Aorta (tissue), 5 donors: ENCODE measurements at regions not wholly inside any gene's neighbourhood (a gene's known extent, or its start where the extent isn't known, plus 50 kb on each side); places are given as distances from the start of the nearest gene placed in this dataset.
"Not testable (repeated sequence)": the region's sequence is repeated elsewhere in the genome, so short reads cannot be mapped to it uniquely, and the experiment has no call there.

Experiments
- ATAC-seq: fragments of 200-7000 bp; cut with Tn5 transposase; one replicate; pipeline ENCODE4 v1.9.1; 2022; ENCODE audit warnings: moderate library complexity; ENCODE audit not compliant: low FRiP score
- DNase-seq, 2 donors: peaks; one replicate each; pipeline ENCODE4 v3.0.0-alpha.2; 2020
- H3K27ac ChIP-seq, 2 donors: one replicate each; pipeline ENCODE4 v1.5.1; 2013; ENCODE audit warnings: low read length in 2 of 2, mild to moderate bottlenecking in 2 of 2, moderate library complexity in 2 of 2, control low read depth in 1 of 2, inconsistent platforms in 1 of 2, low read depth in 1 of 2
- H3K27me3 ChIP-seq, 2 donors: one replicate each; pipeline ENCODE4 v1.6.1; 2013; ENCODE audit warnings: control low read depth in 1 of 2, low read length in 1 of 2, mild to moderate bottlenecking in 1 of 2, moderate library complexity in 1 of 2; ENCODE audit not compliant: insufficient read depth in 2 of 2, control insufficient read depth in 1 of 2
- H3K36me3 ChIP-seq, 2 donors: one replicate each; pipeline ENCODE4 v1.6.1; 2013; ENCODE audit warnings: control low read depth in 1 of 2, low read length in 1 of 2, mild to moderate bottlenecking in 1 of 2; ENCODE audit not compliant: insufficient read depth in 2 of 2, control insufficient read depth in 1 of 2
- H3K4me1 ChIP-seq, 2 donors: one replicate each; pipeline ENCODE4 v1.6.1; 2013; ENCODE audit warnings: low read length in 2 of 2, control low read depth in 1 of 2, mild to moderate bottlenecking in 1 of 2, moderate library complexity in 1 of 2; ENCODE audit not compliant: insufficient read depth in 2 of 2, control insufficient read depth in 1 of 2
- H3K4me3 ChIP-seq, 2 donors: one replicate each; pipeline ENCODE4 v1.5.1; 2013; ENCODE audit warnings: low read length in 2 of 2, control low read depth in 1 of 2, mild to moderate bottlenecking in 1 of 2
- H3K9me3 ChIP-seq: one replicate; pipeline ENCODE4 v1.6.1; 2013; ENCODE audit warnings: mild to moderate bottlenecking, low read length; ENCODE audit not compliant: control insufficient read depth
- WGBS, 2 donors: extraction: QIAGEN DNeasy Blood & Tissue Kit; methylation state at CpG; one replicate each; pipeline ENCODE4 v1.1.7; 2013; 5-methylcytosine and 5-hydroxymethylcytosine counted together
- intact Hi-C, 2 donors: fragments of 100-400 bp; cut with DNase I; formaldehyde crosslinking; loops; one replicate each; pipeline versions ENCODE4 v1.14.2 to v1.15.0; 2022
- donor health status: healthy with polysubstance abuse.
- donor health status: Bipolar disorder and iron deficiency.
- donor health status: DM: no; HTN: no; CAD: no.
- donor health status: DM: no; HTN: no; CAD: no.
- donor health status: DM: yes; HTN: yes; CAD: no.

DNA sequence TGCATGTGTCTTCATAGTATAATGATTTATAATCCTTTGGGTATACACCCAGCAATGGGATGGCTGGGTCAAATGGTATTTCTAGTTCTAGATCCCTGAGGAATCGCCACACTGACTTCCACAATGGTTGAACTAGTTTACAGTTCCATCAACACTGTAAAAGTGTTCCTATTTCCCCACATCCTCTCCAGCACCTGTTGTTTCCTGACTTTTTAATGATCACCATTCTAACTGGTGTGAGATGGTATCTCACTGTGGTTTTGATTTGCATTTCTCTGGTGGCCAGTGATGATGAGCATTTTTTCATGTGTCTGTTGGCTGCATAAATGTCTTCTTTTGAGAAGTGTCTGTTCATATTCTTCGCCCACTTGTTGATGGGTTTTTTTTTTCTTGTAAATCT, 152.2 kb upstream of the NAMPT start:
- H3K4me1 ChIP-seq, H3K9me3 ChIP-seq, DNase-seq, intact Hi-C loops, ATAC-seq, H3K27me3 ChIP-seq, H3K4me3 ChIP-seq, H3K27ac ChIP-seq, H3K36me3 ChIP-seq: not testable (repeated sequence)
- 56 to 79% methylated on average over 2 of the region's 2 CpGs for WGBS, 2 donors

DNA sequence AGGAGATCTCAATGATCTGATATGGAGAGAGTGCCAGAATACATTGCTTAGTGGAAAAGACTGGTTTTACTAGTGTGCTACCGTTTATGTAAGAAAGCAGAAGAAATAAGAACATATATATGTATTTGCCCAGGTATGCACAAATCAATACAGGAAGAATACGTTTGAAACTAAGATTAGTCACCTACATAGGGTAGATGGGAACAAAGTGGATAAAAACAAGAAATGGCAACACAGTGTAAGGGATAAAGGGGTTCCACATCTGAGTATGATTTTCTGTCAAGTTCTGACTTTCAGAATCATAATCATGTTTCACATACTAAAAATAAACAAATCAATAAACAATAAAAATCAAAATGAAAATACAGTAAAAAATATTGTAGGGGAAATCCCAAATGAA, 148.6 kb upstream of the NAMPT start:
- no peaks in the 10 kb centered on the region for H3K36me3 ChIP-seq
- H3K4me1 ChIP-seq = no peaks in the 10 kb centered on the region
- no peak overlapping the region for H3K27ac ChIP-seq
- ATAC-seq = no peak
- H3K9me3 ChIP-seq = peaks cover 1% of the 10 kb centered on the region
- no peak for DNase-seq
- H3K4me3 ChIP-seq = no peak overlapping the region
- intact Hi-C loops = no loop called here
- H3K27me3 ChIP-seq = no peaks in the 10 kb centered on the region
- 72 to 74% methylated on average over 2 of the region's 2 CpGs for WGBS, 2 donors

DNA sequence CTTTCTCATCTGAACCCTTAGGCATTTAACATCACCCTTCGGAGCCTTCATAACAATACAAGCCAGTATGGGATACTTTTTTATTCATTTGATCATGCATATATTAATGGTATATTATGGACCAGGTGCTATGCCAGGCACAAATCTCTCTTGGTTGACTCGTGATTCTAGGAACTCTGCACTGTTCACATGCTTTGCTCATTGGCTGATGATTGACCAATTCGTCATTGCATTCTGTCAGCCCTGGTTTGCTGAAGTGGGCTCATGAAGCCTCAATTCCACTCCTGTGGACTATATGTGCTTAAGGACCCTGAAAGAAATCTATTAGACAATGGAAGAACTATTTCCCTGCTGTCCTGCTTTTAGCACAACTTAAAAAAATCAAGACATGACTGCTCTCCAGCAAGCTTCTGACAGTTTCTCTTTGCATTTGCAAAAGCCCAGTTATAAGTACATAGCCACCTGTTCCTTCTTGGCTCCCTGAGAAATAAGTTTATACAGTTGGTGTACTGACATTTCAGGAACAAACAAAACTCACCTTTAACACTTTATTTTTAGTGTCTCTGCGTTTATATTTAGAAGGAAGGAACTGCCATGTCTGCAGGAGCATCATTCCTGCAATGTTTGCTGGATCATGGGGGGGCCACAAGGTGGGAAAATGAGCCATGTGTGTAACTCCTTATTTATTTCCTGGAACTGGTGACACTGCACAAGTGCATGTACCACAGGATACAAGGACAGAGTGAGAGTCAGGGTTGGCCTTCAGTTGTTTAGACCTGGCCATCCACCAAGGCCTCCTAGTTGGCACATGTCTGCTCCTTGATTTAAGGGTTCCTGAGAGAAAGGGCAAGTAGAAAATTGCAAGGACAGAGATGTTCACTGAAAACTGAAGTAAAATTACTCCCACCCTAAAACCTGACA, 146.0 kb upstream of the NAMPT start:
- Histone ChIP-seq H3K27me3 (no peaks in the 10 kb centered on the region), H3K9me3 (peaks cover 1% of the 10 kb centered on the region), H3K36me3 (no peaks in the 10 kb centered on the region), H3K4me3 (no peak overlapping the region), H3K4me1 (no peaks in the 10 kb centered on the region), H3K27ac (no peak overlapping the region)
- ATAC-seq (no peak), DNase-seq (no peak)
- intact Hi-C loops = no loop called here
- WGBS, 2 donors = 52 to 54% methylated on average over 4 of the region's 4 CpGs

DNA sequence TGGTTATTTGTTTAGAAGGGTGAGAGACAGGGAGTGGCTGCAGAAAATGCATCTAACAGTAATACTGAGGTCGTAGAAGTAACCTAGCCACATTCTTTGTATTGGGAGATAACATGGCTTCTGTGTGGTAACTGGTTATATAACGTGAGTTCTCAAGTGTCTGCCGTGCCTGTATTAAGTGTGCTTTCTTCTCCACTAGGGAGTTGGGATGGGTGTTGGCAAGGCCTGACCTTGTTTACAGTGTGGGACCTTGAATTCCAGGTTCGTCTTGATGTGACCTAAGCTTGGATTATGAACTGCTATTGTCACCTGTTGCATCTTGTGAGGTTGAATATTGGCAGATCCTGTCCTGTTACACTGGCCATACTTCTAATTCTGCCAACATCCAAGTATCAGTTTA, 145.3 kb upstream of the NAMPT start:
- Histone ChIP-seq H3K36me3 (no peaks in the 10 kb centered on the region), H3K27me3 (no peaks in the 10 kb centered on the region), H3K27ac (no peak overlapping the region), H3K4me3 (no peak overlapping the region), H3K9me3 (peaks cover 1% of the 10 kb centered on the region), H3K4me1 (no peaks in the 10 kb centered on the region)
- DNase-seq (no peak), ATAC-seq (no peak)
- intact Hi-C loops = no loop called here
- 70 to 80% methylated on average over 4 of the region's 4 CpGs for WGBS, 2 donors

DNA sequence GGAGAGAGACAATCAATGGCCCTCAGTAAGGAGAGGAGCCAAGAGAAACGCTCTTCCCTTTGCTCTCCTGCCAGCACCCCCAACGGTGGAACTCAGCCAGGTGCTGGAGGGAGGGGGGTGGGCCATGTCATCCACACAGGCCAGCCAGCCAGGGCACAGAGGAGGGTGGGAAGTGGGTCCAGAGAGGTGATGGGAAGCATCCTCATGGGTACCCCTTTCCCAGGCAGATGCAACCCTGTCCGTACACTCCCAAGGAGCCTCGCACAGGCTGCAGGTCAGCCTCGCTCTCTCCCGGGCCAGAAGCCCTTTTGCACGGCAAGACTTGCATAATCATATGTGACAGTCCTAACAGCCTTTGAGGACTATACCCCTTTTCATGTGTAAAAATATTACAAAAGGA, 142.0 kb upstream of the NAMPT start:
- no peak overlapping the region for H3K27ac ChIP-seq
- ATAC-seq (no peak), DNase-seq (no peak)
- intact Hi-C loops = loop anchor here in 1 of 2 donors (10.0 kb wide), 1 partner anchor 142 kb away; the partner anchor contains the start of gene NAMPT
- no peaks in the 10 kb centered on the region for H3K4me1 ChIP-seq
- no peaks in the 10 kb centered on the region for H3K27me3 ChIP-seq
- peaks cover 1% of the 10 kb centered on the region for H3K9me3 ChIP-seq
- H3K36me3 ChIP-seq = no peaks in the 10 kb centered on the region
- WGBS, 2 donors = 73 to 87% methylated on average over 7 of the region's 7 CpGs
- H3K4me3 ChIP-seq = no peak overlapping the region

DNA sequence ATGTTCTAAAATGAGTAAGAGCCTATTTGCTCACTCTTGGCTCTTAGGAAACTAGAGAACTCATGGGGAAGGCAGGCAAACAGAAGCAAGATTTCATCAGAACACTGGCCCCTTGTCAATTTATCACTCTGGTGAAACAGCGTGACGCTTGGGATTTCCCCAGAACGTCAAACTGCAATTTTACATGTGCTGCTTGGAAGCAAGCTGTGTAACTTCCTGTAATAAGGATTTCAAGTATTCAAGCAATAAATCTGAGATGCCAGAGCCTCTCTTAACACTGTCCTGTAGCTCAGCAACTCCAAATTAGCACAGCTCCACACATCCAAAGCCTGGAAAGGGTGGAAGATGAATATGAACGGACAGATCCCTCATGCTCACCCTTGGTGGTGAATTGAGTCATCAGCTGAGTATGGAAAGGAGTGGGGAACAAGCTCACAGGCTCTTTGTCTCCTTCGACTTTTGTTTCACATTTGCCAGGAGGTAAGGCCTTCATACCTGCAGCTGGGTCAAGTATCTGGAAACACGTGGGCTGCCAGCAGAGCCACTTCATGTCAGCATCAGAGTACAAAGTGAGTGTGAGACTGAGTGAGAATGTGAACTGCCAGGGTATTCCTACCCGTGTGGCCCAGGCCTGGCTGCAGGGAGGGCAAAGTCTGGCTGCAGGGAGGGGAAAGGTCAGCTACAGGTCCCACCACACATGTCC, 140.4 kb upstream of the NAMPT start:
- Histone ChIP-seq H3K36me3 (no peaks in the 10 kb centered on the region), H3K9me3 (peaks cover 1% of the 10 kb centered on the region), H3K27ac (peak overlapping the region in 1 of 2 donors; percentile 17), H3K4me1 (no peaks in the 10 kb centered on the region), H3K4me3 (no peak overlapping the region), H3K27me3 (no peaks in the 10 kb centered on the region)
- 19 to 24% methylated on average over 7 of the region's 7 CpGs for WGBS, 2 donors
- ATAC-seq (peak; percentile 85), DNase-seq (peak in 1 of 2 donors; percentile 86)
- intact Hi-C loops = loop anchor here in 1 of 2 donors (10.0 kb wide), 1 partner anchor 140 kb away; the partner anchor contains the start of gene NAMPT

DNA sequence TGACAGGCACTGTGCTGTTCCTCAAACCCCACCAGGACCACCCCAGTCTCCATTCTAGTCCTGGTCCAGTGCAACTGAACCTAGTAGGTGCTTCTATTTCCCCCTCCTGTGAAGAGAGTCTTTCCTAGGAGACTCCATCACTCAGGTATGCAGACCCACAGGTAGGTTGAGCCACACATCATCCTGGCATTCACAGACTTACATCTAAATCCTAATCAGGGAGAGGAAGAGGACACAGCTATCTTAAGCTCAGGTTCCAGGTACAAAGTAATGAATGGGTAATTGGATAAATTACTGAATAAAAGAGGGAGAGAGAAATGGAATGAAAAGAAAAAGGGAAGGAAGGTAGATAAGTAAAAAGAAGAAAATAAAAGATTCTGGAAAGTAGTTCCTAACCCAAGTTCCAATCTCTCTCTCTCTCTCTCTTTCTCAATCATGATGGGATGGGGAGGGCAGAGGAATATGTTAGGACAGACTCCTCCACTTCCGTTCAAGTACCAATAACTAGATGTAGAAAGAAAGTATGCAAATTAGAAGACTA, 139.8 kb upstream of the NAMPT start:
- no peak for ATAC-seq
- H3K4me1 ChIP-seq = no peaks in the 10 kb centered on the region
- intact Hi-C loops = loop anchor here in 1 of 2 donors (10.0 kb wide), 1 partner anchor 140 kb away; the partner anchor contains the start of gene NAMPT
- 11 to 13% methylated on average over 1 of the region's 1 CpG for WGBS, 2 donors
- no peaks in the 10 kb centered on the region for H3K27me3 ChIP-seq
- no peak for DNase-seq
- H3K27ac ChIP-seq = no peak overlapping the region
- no peak overlapping the region for H3K4me3 ChIP-seq
- no peaks in the 10 kb centered on the region for H3K36me3 ChIP-seq
- H3K9me3 ChIP-seq = peaks cover 1% of the 10 kb centered on the region

DNA sequence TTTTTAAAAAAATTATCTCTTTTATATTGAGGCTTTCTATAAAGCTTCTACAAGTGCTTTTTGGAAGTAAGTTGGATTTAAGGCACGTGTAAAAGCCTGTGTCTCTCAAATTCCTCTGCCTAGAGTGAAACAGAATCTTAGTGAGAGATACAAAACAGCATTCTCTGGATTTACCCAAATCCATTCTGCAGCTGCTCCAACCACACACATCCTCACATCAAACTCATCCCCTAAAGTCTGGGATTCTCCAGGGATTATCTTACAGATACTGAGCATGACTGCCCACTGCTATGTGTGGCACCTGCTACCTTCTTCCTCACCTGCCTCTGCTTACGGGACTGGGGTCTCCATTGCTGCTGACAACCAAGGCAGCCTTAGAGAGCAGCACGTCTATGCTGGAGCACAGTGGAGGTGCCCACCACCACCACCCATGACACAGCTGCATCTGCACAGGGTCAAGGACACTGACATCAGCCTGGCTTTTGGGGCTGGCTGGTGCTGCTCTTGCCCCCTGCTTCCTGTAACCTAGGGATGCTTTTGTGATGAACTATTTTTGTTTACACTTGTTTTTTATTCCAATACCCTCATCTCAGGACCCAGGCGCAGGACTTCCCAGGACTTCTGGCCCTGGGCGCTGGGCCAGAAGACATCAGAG, 139.2 kb upstream of the NAMPT start:
- ATAC-seq (no peak), DNase-seq (no peak)
- Histone ChIP-seq H3K36me3 (no peaks in the 10 kb centered on the region), H3K4me3 (no peak overlapping the region), H3K9me3 (peaks cover under 1% of the 10 kb centered on the region), H3K4me1 (no peaks in the 10 kb centered on the region), H3K27ac (no peak overlapping the region), H3K27me3 (no peaks in the 10 kb centered on the region)
- intact Hi-C loops = loop anchor here in 1 of 2 donors (10.0 kb wide), 1 partner anchor 139 kb away; the partner anchor contains the start of gene NAMPT
- WGBS, 2 donors = 84 to 86% methylated on average over 5 of the region's 5 CpGs
